ENCODE measurements at regions not wholly inside any gene's neighbourhood (a gene's known extent, or its start where the extent isn't known, plus 50 kb on each side); places are given as distances from the start of the nearest gene placed in this dataset.
"Not testable (repeated sequence)": the region's sequence is repeated elsewhere in the genome, so short reads cannot be mapped to it uniquely, and the experiment has no call there.

DNA sequence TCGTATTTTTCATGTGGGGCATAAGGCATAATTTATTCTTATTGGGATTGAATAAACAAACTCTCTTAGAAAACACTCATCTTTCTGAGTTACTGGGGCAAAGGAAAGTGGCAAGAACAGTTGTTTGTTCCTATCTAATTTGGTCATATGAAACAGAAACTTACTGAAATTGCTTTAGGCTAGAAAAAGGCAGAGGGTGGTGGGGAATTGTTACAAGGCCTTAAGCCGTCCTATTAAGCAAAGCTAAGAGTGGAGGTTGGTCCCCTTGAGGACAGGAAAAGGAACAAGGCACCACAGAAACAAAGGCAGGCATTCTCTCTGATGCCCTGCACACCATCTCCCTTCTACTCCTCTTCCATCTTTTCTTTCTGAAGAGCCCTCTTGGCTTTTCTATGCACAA, 830.9 kb downstream of the EDEM1 start:
- Histone ChIP-seq H3K4me1 (ENCODE audit: insufficient read depth, low read length) (peaks cover 3% of the 10 kb centered on the region), H3K36me3 (ENCODE audit: insufficient read depth, low read length) (no peaks in the 10 kb centered on the region), H4K20me1 (ENCODE audit: insufficient read depth, low read length) (no peaks in the 10 kb centered on the region), H3K27ac (ENCODE audit: low read depth, low read length) (no peak overlapping the region), H3K4me2 (ENCODE audit: low read length) (no peak overlapping the region), H3K9ac (ENCODE audit: low read length) (no peak overlapping the region), H3K9me3 (ENCODE audit: insufficient read depth, low read depth, low read length) (no peaks in the 10 kb centered on the region), H2AFZ (ENCODE audit: low read depth, low read length) (no peak overlapping the region), H3K27me3 (ENCODE audit: insufficient read depth, low read length) (no peaks in the 10 kb centered on the region), H3K79me2 (ENCODE audit: insufficient read depth, low read length) (no peaks in the 10 kb centered on the region), H3K4me3 (ENCODE audit: insufficient read depth, low read depth, low read length) (no peak overlapping the region)
- Mint-ChIP-seq H3K4me3 (ENCODE audit: unreplicated experiment) (no peak overlapping the region), H3K27me3 (ENCODE audit: low read depth, unreplicated experiment) (no peaks in the 10 kb centered on the region), H3K36me3 (ENCODE audit: low read depth, unreplicated experiment) (no peaks in the 10 kb centered on the region), H3K9me3 (ENCODE audit: unreplicated experiment) (peaks cover 6% of the 10 kb centered on the region), H3K27ac (ENCODE audit: unreplicated experiment) (no peak overlapping the region), H3K4me1 (ENCODE audit: low read depth, unreplicated experiment) (no peaks in the 10 kb centered on the region)
- no peak for TF ChIP-seq EZH2 (IDR thresholded peaks at IDR 0.05; ENCODE audit: insufficient read depth, low read length)
- TF ChIP-seq, protein P1, sequence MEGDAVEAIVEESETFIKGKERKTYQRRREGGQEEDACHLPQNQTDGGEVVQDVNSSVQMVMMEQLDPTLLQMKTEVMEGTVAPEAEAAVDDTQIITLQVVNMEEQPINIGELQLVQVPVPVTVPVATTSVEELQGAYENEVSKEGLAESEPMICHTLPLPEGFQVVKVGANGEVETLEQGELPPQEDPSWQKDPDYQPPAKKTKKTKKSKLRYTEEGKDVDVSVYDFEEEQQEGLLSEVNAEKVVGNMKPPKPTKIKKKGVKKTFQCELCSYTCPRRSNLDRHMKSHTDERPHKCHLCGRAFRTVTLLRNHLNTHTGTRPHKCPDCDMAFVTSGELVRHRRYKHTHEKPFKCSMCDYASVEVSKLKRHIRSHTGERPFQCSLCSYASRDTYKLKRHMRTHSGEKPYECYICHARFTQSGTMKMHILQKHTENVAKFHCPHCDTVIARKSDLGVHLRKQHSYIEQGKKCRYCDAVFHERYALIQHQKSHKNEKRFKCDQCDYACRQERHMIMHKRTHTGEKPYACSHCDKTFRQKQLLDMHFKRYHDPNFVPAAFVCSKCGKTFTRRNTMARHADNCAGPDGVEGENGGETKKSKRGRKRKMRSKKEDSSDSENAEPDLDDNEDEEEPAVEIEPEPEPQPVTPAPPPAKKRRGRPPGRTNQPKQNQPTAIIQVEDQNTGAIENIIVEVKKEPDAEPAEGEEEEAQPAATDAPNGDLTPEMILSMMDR (IDR thresholded peaks at IDR 0.05; ENCODE audit: insufficient read depth, low read depth, low read length): no peak
- FAIRE-seq (no peak), DNase-seq (ENCODE audit: low read depth) (no peak)

DNA sequence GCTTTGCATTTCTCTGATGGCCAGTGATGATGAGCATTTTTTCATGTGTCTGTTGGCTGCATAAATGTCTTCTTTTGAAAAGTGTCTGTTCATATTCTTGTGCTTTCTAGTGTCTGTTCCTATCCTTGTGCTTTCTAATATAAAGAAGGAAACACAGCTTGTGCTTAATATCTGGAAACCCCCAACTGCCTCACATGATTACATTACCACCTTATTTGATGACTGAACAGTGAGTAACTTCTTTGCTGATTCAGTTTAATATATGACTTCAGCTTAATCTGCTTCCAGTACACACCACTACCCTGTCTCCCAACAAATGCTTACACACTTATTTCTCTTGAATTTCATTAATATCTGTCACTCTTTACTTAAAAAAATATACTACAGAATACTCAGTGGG, 835.1 kb downstream of the EDEM1 start:
- Histone ChIP-seq H3K4me1 (ENCODE audit: insufficient read depth, low read length) (peaks cover 3% of the 10 kb centered on the region), H3K27me3 (ENCODE audit: insufficient read depth, low read length) (no peaks in the 10 kb centered on the region), H2AFZ (ENCODE audit: low read depth, low read length) (no peak overlapping the region), H4K20me1 (ENCODE audit: insufficient read depth, low read length) (no peaks in the 10 kb centered on the region), H3K9me3 (ENCODE audit: insufficient read depth, low read depth, low read length) (no peaks in the 10 kb centered on the region), H3K4me2 (ENCODE audit: low read length) (no peak overlapping the region), H3K9ac (ENCODE audit: low read length) (no peak overlapping the region), H3K4me3 (ENCODE audit: insufficient read depth, low read depth, low read length) (no peak overlapping the region), H3K79me2 (ENCODE audit: insufficient read depth, low read length) (no peaks in the 10 kb centered on the region), H3K27ac (ENCODE audit: low read depth, low read length) (no peak overlapping the region), H3K36me3 (ENCODE audit: insufficient read depth, low read length) (no peaks in the 10 kb centered on the region)
- Mint-ChIP-seq H3K36me3 (ENCODE audit: low read depth, unreplicated experiment) (no peaks in the 10 kb centered on the region), H3K27ac (ENCODE audit: unreplicated experiment) (no peak overlapping the region), H3K4me3 (ENCODE audit: unreplicated experiment) (no peak overlapping the region), H3K27me3 (ENCODE audit: low read depth, unreplicated experiment) (no peaks in the 10 kb centered on the region), H3K4me1 (ENCODE audit: low read depth, unreplicated experiment) (no peaks in the 10 kb centered on the region), H3K9me3 (ENCODE audit: unreplicated experiment) (peaks cover 2% of the 10 kb centered on the region)
- DNase-seq (ENCODE audit: low read depth) (peak; percentile 6), FAIRE-seq (no peak)
- TF ChIP-seq, protein P1 (IDR thresholded peaks at IDR 0.05; ENCODE audit: insufficient read depth, low read depth, low read length): no peak
- no peak for TF ChIP-seq EZH2 (IDR thresholded peaks at IDR 0.05; ENCODE audit: insufficient read depth, low read length)

DNA sequence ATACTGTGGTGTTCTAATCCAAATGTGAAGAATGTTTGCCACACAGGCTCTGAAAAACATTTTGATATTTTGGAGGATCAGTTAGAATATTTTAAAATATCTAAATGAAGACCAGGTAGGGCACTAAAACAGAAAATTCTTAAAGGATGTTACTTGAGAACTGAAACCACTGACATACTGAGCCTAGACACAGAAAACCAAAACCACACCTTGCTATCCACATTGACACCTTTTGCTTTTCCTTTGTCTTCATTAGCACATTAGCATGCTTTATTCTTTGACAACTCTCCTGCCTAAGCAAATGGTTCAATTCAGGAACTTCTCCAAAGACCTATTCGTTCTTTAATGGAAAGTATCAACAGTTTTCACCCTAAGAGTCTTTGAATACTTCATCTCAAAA, 835.9 kb upstream of the GRM7 start:
- no peaks in the 10 kb centered on the region for H3K36me3 ChIP-seq (ENCODE audit: insufficient read depth, low read length)
- DNase-seq (ENCODE audit: low read depth) (no peak), FAIRE-seq (no peak)
- no peak overlapping the region for H3K4me2 ChIP-seq (ENCODE audit: low read length)
- H2AFZ ChIP-seq (ENCODE audit: low read depth, low read length): no peak overlapping the region
- H3K9me3 ChIP-seq (ENCODE audit: insufficient read depth, low read depth, low read length): no peaks in the 10 kb centered on the region
- Mint-ChIP-seq H3K27me3 (ENCODE audit: low read depth, unreplicated experiment) (no peaks in the 10 kb centered on the region), H3K4me3 (ENCODE audit: unreplicated experiment) (no peak overlapping the region), H3K27ac (ENCODE audit: unreplicated experiment) (no peak overlapping the region), H3K9me3 (ENCODE audit: unreplicated experiment) (peaks cover 2% of the 10 kb centered on the region), H3K36me3 (ENCODE audit: low read depth, unreplicated experiment) (no peaks in the 10 kb centered on the region), H3K4me1 (ENCODE audit: low read depth, unreplicated experiment) (no peaks in the 10 kb centered on the region)
- no peak overlapping the region for H3K27ac ChIP-seq (ENCODE audit: low read depth, low read length)
- no peak for TF ChIP-seq EZH2 (IDR thresholded peaks at IDR 0.05; ENCODE audit: insufficient read depth, low read length)
- TF ChIP-seq, protein P1 (IDR thresholded peaks at IDR 0.05; ENCODE audit: insufficient read depth, low read depth, low read length): no peak
- peaks cover under 1% of the 10 kb centered on the region for H3K4me1 ChIP-seq (ENCODE audit: insufficient read depth, low read length)
- no peaks in the 10 kb centered on the region for H3K79me2 ChIP-seq (ENCODE audit: insufficient read depth, low read length)
- H3K9ac ChIP-seq (ENCODE audit: low read length): no peak overlapping the region
- no peak overlapping the region for H3K4me3 ChIP-seq (ENCODE audit: insufficient read depth, low read depth, low read length)
- H3K27me3 ChIP-seq (ENCODE audit: insufficient read depth, low read length): no peaks in the 10 kb centered on the region
- no peaks in the 10 kb centered on the region for H4K20me1 ChIP-seq (ENCODE audit: insufficient read depth, low read length)

DNA sequence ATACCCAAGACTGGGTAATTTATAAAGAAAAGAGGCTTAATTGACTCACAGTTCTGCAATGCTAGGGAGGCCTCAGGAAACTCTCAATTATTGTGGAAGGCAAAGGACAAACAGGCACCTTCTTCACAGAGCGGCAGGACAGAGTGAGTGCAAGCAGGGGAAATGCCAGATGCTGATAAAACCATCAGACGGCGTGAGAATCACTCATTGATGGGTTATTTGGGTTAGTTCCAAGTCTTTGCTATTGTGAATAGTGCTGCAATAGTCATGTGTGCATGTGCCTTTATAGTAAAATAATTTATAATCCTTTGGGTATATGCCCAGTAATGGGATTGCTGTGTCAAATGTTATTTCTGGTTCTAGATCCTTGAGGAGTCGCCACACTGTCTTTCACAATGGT, 830.3 kb upstream of the GRM7 start:
- H3K27me3 Mint-ChIP-seq (ENCODE audit: low read depth, unreplicated experiment); H4K20me1 ChIP-seq (ENCODE audit: insufficient read depth, low read length); H3K9me3 Mint-ChIP-seq (ENCODE audit: unreplicated experiment): not testable (repeated sequence)

More for the DNA sequence above, 830.3 kb upstream of the GRM7 start:
- H3K4me3 ChIP-seq (ENCODE audit: insufficient read depth, low read depth, low read length); H3K27me3 ChIP-seq (ENCODE audit: insufficient read depth, low read length); H3K36me3 ChIP-seq (ENCODE audit: insufficient read depth, low read length); DNase-seq (ENCODE audit: low read depth); H3K36me3 Mint-ChIP-seq (ENCODE audit: low read depth, unreplicated experiment); H2AFZ ChIP-seq (ENCODE audit: low read depth, low read length); FAIRE-seq; H3K4me1 Mint-ChIP-seq (ENCODE audit: low read depth, unreplicated experiment); H3K4me1 ChIP-seq (ENCODE audit: insufficient read depth, low read length); H3K27ac ChIP-seq (ENCODE audit: low read depth, low read length); H3K9me3 ChIP-seq (ENCODE audit: insufficient read depth, low read depth, low read length); H3K4me3 Mint-ChIP-seq (ENCODE audit: unreplicated experiment); H3K9ac ChIP-seq (ENCODE audit: low read length); H3K79me2 ChIP-seq (ENCODE audit: insufficient read depth, low read length); H3K4me2 ChIP-seq (ENCODE audit: low read length); H3K27ac Mint-ChIP-seq (ENCODE audit: unreplicated experiment): not testable (repeated sequence)
